GM23248 (cell line): ENCODE measurements at regions not wholly inside any gene's neighbourhood (a gene's known extent, or its start where the extent isn't known, plus 50 kb on each side); places are given as distances from the start of the nearest gene placed in this dataset.
"Not testable (repeated sequence)": the region's sequence is repeated elsewhere in the genome, so short reads cannot be mapped to it uniquely, and the experiment has no call there.

Source experiments
- DNase-seq: peaks from one replicate; pipeline ENCODE4 v3.0.0-alpha.2; 2015
- H2AFZ ChIP-seq: fragments of 200-600 bp; sonication (generic); 2 replicates; pipeline ENCODE4 v1.6.1; 2016; ENCODE audit warnings: antibody characterized with exemption
- H3F3A ChIP-seq: fragments of 200-600 bp; sonication (generic); 2 replicates; pipeline ENCODE4 v1.6.1; 2016; ENCODE audit warnings: mild to moderate bottlenecking, antibody characterized with exemption, mixed run types; ENCODE audit not compliant: insufficient read depth
- H3K27ac ChIP-seq: fragments of 200-600 bp; sonication (generic); 2 replicates; pipeline ENCODE4 v1.5.1; 2016; ENCODE audit warnings: mild to moderate bottlenecking
- H3K27me3 ChIP-seq: fragments of 200-600 bp; sonication (generic); replicated peaks from 2 replicates; pipeline ENCODE4 v1.6.1; 2016; ENCODE audit warnings: mild to moderate bottlenecking; ENCODE audit not compliant: insufficient read depth
- H3K36me3 ChIP-seq: fragments of 200-600 bp; sonication (generic); 2 replicates; pipeline ENCODE4 v1.6.1; 2016; ENCODE audit warnings: low read depth, mild to moderate bottlenecking
- H3K4me1 ChIP-seq: fragments of 200-600 bp; sonication (generic); 2 replicates; pipeline ENCODE4 v1.6.1; 2016; ENCODE audit warnings: mild to moderate bottlenecking; ENCODE audit not compliant: insufficient read depth
- H3K4me2 ChIP-seq: fragments of 200-600 bp; sonication (generic); one replicate; pipeline ENCODE4 v1.6.1; 2016; ENCODE audit warnings: mild to moderate bottlenecking; ENCODE audit not compliant: unreplicated experiment
- H3K4me3 ChIP-seq: fragments of 200-600 bp; sonication (generic); 2 replicates; pipeline ENCODE4 v1.5.1; 2016; ENCODE audit warnings: mild to moderate bottlenecking
- H3K79me2 ChIP-seq: fragments of 200-600 bp; sonication (generic); 2 replicates; pipeline ENCODE4 v1.6.1; 2016; ENCODE audit warnings: mild to moderate bottlenecking; ENCODE audit not compliant: insufficient read depth
- H3K9ac ChIP-seq: fragments of 200-600 bp; sonication (generic); 2 replicates; pipeline ENCODE4 v1.6.1; 2016; ENCODE audit warnings: mild to moderate bottlenecking
- H3K9me2 ChIP-seq: fragments of 200-600 bp; sonication (generic); 2 replicates; pipeline ENCODE4 v1.6.1; 2016; ENCODE audit warnings: mixed run types, mild to moderate bottlenecking, moderate library complexity; ENCODE audit not compliant: insufficient read depth
- H3K9me3 ChIP-seq: fragments of 200-600 bp; sonication (generic); one replicate; pipeline ENCODE4 v1.6.1; 2017; ENCODE audit warnings: low read depth
- H4K20me1 ChIP-seq: fragments of 200-600 bp; sonication (generic); 2 replicates; pipeline ENCODE4 v1.6.0; 2016; ENCODE audit not compliant: insufficient read depth
- EZH2 ChIP-seq: fragments of 200-600 bp; sonication (generic); IDR thresholded peaks from 2 replicates; pipeline ENCODE4 v1.6.1; 2018; ENCODE audit warnings: antibody characterized with exemption, mild to moderate bottlenecking; ENCODE audit not compliant: insufficient read depth, poor library complexity, severe bottlenecking
- EZH2phosphoT487 ChIP-seq: fragments of 200-600 bp; sonication (generic); IDR thresholded peaks from 2 replicates; pipeline ENCODE4 v1.6.1; 2018; ENCODE audit warnings: antibody characterized with exemption, moderate library complexity, mild to moderate bottlenecking, low read depth; ENCODE audit not compliant: insufficient read depth
- WGBS, 2 experiments: methylation state at CpG; one replicate each; pipeline ENCODE4 v1.1.6; 2015 to 2017; ENCODE audit warnings: low lambda C conversion rate in 2 of 2, low coverage in 1 of 2; ENCODE audit errors: missing lambda C conversion rate in 2 of 2; 5-methylcytosine and 5-hydroxymethylcytosine counted together
- in situ Hi-C: fragments of 300-500 bp; cut with MboI; formaldehyde crosslinking; loops from 2 replicates; pipeline ENCODE4 v1.15.0; 2020

GRCh38 chr12:14032191-14032590 lies 50.8 kb upstream of the GRIN2B start:
- H3K9ac ChIP-seq, H3K79me2 ChIP-seq, H3F3A ChIP-seq, DNase-seq, H3K4me1 ChIP-seq, H3K36me3 ChIP-seq, H4K20me1 ChIP-seq, in situ Hi-C loops, H3K4me2 ChIP-seq, H3K9me3 ChIP-seq, H2AFZ ChIP-seq, H3K27me3 ChIP-seq, H3K4me3 ChIP-seq, H3K9me2 ChIP-seq, H3K27ac ChIP-seq: not testable (repeated sequence)
- 4 to 46% methylated on average over 4 to 11 of the region's 11 CpGs for WGBS, 2 experiments

GRCh38 chr12:14043776-14044175 lies 62.4 kb upstream of the GRIN2B start:
- in situ Hi-C loops, result no loop called here
- Histone ChIP-seq H3K9ac (no peak overlapping the region), H3K4me1 (no peaks in the 10 kb centered on the region), H3K4me2 (no peak overlapping the region), H3K9me3 (no peaks in the 10 kb centered on the region), H3K27ac (no peak overlapping the region), H3K4me3 (no peak overlapping the region), H2AFZ (no peak overlapping the region), H3K79me2 (no peaks in the 10 kb centered on the region), H4K20me1 (no peaks in the 10 kb centered on the region), H3K9me2 (no peaks in the 10 kb centered on the region), H3K27me3 (no peaks in the 10 kb centered on the region), H3K36me3 (no peaks in the 10 kb centered on the region), H3F3A (no peaks in the 10 kb centered on the region)
- 11 to 13% methylated on average over 2 of the region's 2 CpGs for WGBS, 2 experiments
- no peak for DNase-seq
- TF ChIP-seq EZH2 (no peak), EZH2phosphoT487 (no peak)

GRCh38 chr12:14048941-14049545 lies 67.6 kb upstream of the GRIN2B start:
- in situ Hi-C loops, result no loop called here
- Histone ChIP-seq H3K4me3 (no peak overlapping the region), H2AFZ (no peak overlapping the region), H3F3A (no peaks in the 10 kb centered on the region), H3K9me3 (no peaks in the 10 kb centered on the region), H3K4me1 (no peaks in the 10 kb centered on the region), H3K27ac (no peak overlapping the region), H3K4me2 (no peak overlapping the region), H3K79me2 (no peaks in the 10 kb centered on the region), H3K9ac (no peak overlapping the region), H4K20me1 (no peaks in the 10 kb centered on the region), H3K9me2 (0 out of 2 replicates have a peak, but pooled peaks cover 3% of the 10 kb centered on the region), H3K27me3 (no peaks in the 10 kb centered on the region), H3K36me3 (no peaks in the 10 kb centered on the region)
- DNase-seq, result no peak
- WGBS, 2 experiments, result 9 to 10% methylated on average over 4 of the region's 4 CpGs
- TF ChIP-seq EZH2 (no peak), EZH2phosphoT487 (no peak)

- no peak overlapping the region for H3K9ac ChIP-seq
- WGBS, 2 experiments, result 14 to 20% methylated on average over 7 of the region's 7 CpGs
- no peak overlapping the region for H3K4me3 ChIP-seq
- in situ Hi-C loops, result no loop called here
- H3K27ac ChIP-seq, result no peak overlapping the region
- H3K27me3 ChIP-seq, result no peaks in the 10 kb centered on the region
- no peak overlapping the region for H3K4me2 ChIP-seq
- H3F3A ChIP-seq, result no peaks in the 10 kb centered on the region
- TF ChIP-seq EZH2phosphoT487 (no peak), EZH2 (no peak)
- H3K36me3 ChIP-seq, result no peaks in the 10 kb centered on the region
- H4K20me1 ChIP-seq, result no peaks in the 10 kb centered on the region
- H3K4me1 ChIP-seq, result no peaks in the 10 kb centered on the region
- no peak for DNase-seq
- H2AFZ ChIP-seq, result no peak overlapping the region
- no peaks in the 10 kb centered on the region for H3K9me2 ChIP-seq
- H3K79me2 ChIP-seq, result no peaks in the 10 kb centered on the region
- H3K9me3 ChIP-seq, result no peaks in the 10 kb centered on the region
Measured at GRCh38 chr12:14057895-14058294, 76.5 kb upstream of the GRIN2B start.

GRCh38 chr12:14058717-14059116 lies 77.3 kb upstream of the GRIN2B start:
- no peaks in the 10 kb centered on the region for H3K36me3 ChIP-seq
- no peaks in the 10 kb centered on the region for H3F3A ChIP-seq
- 0% methylated on average over 1 of the region's 1 CpG for WGBS, 2 experiments
- H3K4me2 ChIP-seq, result no peak overlapping the region
- H4K20me1 ChIP-seq, result no peaks in the 10 kb centered on the region
- H3K4me1 ChIP-seq, result no peaks in the 10 kb centered on the region
- no peaks in the 10 kb centered on the region for H3K27me3 ChIP-seq
- no peaks in the 10 kb centered on the region for H3K9me3 ChIP-seq
- no peak overlapping the region for H3K27ac ChIP-seq
- no peaks in the 10 kb centered on the region for H3K79me2 ChIP-seq
- no peak for TF ChIP-seq EZH2
- no peak for TF ChIP-seq EZH2phosphoT487
- H3K9me2 ChIP-seq, result no peaks in the 10 kb centered on the region
- no peak for DNase-seq
- H2AFZ ChIP-seq, result no peak overlapping the region
- in situ Hi-C loops, result no loop called here
- no peak overlapping the region for H3K4me3 ChIP-seq
- H3K9ac ChIP-seq, result no peak overlapping the region
